ENCODE measurements at regions not wholly inside any gene's neighbourhood (a gene's known extent, or its start where the extent isn't known, plus 50 kb on each side); places are given as distances from the start of the nearest gene placed in this dataset.
"Not testable (repeated sequence)": the region's sequence is repeated elsewhere in the genome, so short reads cannot be mapped to it uniquely, and the experiment has no call there.

- TF ChIP-seq CTCF, POLR2A (IDR thresholded peaks at IDR 0.05): not testable (repeated sequence)
Measured at GRCh38 chr16:29137461-29137860, 152.6 kb downstream of the LAT start.

All from uterus (tissue), 2 donors.